SU-DHL-6 (cell line): ENCODE measurements at regions not wholly inside any gene's neighbourhood (a gene's known extent, or its start where the extent isn't known, plus 50 kb on each side); places are given as distances from the start of the nearest gene placed in this dataset.

Source experiments
- EZH2phosphoT487 ChIP-seq: fragments of 200-600 bp; sonication (generic), shearing (Covaris generic); conservative IDR thresholded peaks from 2 replicates; pipeline ENCODE4 v1.6.1; 2018; ENCODE audit warnings: mild to moderate bottlenecking, antibody characterized with exemption, low read length, moderate library complexity, mixed read lengths
- TF ChIP-seq, protein P1 (sequence below): fragments of 200-600 bp; sonication (generic); IDR thresholded peaks from one replicate; pipeline ENCODE4 v1.5.1; 2017; ENCODE audit warnings: antibody characterized with exemption, mild to moderate bottlenecking, low read length, moderate library complexity; ENCODE audit not compliant: insufficient read depth, poor library complexity, severe bottlenecking

DNA sequence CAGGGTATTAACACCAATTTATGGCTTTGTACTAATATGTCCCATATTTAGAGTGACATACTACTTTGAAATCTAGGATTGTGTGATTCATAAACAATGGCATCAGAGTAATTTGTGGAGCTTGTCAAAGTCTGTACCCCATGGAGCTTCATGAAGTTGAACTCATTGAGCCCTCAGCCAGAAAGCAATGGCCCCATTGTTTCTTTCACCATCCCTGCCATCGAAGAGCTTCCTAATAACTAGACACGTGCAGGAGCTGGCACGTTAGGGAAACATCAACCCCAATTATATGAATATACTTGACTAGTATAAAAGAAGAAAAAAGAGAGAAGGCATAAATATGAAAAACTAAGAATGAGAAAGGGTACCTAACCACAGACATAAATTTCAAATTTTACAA, 206.6 kb downstream of the CXCL12 start:
- TF ChIP-seq, protein P1, sequence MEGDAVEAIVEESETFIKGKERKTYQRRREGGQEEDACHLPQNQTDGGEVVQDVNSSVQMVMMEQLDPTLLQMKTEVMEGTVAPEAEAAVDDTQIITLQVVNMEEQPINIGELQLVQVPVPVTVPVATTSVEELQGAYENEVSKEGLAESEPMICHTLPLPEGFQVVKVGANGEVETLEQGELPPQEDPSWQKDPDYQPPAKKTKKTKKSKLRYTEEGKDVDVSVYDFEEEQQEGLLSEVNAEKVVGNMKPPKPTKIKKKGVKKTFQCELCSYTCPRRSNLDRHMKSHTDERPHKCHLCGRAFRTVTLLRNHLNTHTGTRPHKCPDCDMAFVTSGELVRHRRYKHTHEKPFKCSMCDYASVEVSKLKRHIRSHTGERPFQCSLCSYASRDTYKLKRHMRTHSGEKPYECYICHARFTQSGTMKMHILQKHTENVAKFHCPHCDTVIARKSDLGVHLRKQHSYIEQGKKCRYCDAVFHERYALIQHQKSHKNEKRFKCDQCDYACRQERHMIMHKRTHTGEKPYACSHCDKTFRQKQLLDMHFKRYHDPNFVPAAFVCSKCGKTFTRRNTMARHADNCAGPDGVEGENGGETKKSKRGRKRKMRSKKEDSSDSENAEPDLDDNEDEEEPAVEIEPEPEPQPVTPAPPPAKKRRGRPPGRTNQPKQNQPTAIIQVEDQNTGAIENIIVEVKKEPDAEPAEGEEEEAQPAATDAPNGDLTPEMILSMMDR: no peak
- no peak for TF ChIP-seq EZH2phosphoT487
